NOMO-1 treated with dmso at 0.1 percent for 144 hours (cell line): ENCODE measurements at regions not wholly inside any gene's neighbourhood (a gene's known extent, or its start where the extent isn't known, plus 50 kb on each side); places are given as distances from the start of the nearest gene placed in this dataset.
"Not testable (repeated sequence)": the region's sequence is repeated elsewhere in the genome, so short reads cannot be mapped to it uniquely, and the experiment has no call there.

Experiments
- DNase-seq: peaks from one replicate; lab custom pipeline; 2025; ENCODE audit not compliant: unreplicated experiment; lab: John Stamatoyannopoulos, UW

DNA sequence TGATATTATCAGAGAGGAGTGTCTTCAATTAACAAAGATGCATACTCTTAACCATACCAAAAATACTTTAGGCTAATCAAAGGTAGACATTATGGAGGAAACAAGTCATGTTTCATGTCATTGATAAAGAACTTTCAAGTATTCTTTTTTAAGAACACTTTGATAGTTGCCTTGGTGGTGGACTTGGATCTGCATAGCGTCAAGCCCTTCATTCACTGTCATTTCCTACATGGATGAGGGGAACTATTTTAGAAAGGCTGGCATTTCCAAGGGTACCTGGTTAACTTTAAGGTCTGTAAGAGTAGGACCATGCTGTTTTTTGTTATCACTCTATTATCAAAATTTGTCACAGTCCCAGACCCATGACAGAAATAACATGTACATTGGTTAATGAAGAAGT, 622.5 kb downstream of the PKHD1 start:
- DNase-seq: no peak

DNA sequence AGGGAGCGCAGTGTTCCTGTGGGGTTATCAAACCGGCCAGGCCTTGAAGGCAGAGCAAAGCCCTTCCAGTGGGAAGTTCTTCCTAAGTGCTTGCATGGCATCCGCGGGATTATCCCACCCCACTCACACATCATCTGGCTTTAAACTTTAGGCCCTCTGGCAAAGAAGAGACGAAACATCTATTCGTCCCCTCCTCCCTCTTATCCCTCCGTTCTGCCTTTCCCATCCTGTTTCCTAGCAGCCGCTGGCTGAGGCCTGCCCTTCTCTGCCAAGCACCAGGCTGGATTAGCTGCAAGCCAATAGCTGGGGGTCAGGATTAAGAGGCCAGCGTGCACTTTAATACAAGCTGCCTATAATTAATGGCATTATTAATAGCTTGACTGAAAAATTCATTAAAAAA, 621.0 kb downstream of the PKHD1 start:
- no peak for DNase-seq

DNA sequence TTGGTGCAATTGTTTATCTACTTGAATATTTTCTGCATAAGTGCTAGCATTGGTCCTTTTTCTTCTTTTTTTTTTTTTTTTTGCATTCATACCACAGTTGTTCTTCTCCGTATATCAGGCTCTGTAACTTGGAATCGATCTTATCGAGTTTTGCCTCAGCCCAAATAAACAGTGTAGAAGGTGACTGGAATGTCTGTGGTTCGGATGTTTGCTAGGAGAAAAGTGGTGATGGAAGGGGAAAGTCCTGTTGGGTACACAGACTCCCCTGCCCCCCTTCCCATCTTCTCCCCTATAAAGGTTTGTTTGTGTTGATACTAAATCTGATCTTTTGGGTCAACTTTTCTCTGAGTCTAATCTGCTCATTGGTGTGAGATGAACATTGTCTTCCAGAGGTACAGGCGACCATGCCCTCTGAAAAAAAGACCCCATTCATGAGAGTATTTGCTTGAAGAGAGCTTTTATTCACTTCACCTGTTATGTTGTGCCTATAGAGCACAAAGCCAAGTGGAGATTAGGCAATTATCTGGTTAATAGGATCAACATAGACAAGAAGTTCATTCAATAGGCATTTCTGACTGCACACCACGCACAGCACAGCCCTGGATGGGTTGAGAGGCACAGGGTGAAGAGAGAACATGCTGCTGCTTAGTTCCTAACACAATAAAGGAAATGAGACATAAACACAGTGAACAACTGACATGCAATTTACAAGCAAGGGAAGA, 620.0 kb downstream of the PKHD1 start:
- DNase-seq: no peak

DNA sequence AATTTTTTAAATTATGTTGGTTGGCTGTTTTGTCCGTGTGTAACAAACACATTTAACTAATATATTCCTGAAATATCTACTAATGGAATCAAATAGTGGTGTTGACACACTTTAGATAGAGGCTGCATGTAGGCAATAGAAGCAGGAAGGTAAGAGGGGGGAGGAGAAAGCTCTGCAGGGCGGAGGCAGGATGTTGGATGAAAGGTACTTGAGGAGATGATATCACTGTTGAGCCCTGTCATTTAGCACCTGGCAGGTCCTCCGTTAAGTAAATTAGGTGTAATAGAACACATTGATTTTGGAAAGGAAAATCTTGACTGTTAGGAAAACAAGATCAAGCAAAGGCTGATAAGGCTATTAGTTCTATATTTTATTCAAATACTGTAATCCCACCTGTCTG, 618.7 kb downstream of the PKHD1 start:
- DNase-seq: no peak

DNA sequence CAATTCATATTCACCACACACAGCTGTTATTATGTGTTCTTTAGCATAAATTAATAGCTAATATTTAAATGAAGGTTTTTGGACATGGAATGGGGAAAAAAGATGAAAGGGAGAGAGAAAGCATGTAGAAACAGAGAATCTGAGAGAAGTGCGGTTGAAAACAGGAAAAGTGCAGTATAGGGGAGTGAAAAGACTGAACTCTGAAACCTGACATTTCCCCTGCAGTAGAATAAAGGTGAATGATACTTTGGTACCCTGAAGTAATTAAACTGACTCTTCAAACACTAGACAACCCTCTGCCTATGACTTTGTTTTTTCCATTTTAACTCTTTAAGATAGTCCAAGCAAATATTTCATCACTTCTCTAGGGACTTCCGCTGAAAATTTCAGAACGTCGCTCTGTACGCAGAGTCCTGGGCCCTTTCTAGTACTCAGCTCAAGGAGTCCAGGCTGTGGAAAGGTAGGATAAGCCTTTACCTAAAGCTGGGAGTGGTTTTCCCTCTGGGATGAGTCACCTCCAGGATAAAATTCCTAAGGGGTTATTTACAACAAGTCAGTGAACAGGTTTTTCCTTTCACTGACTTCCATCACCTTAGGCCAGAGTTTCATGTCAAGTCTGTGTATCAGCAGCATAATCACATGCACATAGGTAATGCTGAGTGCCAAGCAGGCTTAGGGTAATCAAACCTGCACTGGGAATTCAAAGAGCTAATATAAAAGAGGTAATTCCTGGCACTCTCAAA, 614.5 kb downstream of the PKHD1 start:
- no peak for DNase-seq

DNA sequence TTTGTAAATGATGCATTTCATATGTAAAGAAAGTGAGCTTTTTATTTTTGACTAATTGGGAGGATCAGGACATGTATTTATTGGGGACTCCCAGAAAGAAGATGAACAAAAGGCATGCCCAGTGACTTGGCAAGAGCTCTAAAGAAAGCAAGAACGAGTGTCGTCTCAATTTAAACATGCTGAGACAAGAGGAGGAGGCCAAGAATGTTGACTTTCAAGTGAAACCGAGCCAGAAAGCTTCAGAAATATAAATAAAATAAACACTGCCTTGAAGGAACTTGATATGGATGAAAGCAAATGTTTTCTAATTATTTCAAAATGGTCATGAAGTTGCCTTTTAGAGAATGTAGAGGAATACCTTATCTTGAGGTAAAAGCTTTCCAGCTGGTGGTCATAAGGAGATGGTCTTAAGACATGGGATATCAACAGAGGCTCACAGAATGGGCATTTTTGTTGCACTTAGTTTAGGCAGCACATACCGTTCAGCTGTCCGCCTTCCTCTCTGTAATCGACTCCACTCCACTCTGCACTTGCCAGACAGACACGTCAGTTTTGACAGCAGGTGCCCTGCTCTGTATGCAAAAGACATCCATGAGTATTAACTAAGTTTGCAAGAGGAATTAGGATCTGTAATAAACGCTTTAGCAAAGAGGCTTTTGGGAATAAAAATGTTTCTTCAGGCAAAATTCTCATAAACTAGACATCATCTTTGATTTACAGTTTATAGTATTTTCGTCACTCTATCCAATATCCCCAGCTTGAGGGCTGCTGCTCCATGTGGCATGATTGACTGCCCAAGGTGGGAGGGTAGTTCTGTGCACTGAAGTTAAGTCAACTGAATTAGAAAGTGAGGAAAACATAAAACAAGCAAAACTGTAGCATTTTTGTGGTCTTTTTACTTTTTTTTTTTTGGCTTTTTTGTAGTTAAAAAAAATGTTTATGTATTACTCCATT, 613.1 kb downstream of the PKHD1 start:
- DNase-seq: no peak

DNA sequence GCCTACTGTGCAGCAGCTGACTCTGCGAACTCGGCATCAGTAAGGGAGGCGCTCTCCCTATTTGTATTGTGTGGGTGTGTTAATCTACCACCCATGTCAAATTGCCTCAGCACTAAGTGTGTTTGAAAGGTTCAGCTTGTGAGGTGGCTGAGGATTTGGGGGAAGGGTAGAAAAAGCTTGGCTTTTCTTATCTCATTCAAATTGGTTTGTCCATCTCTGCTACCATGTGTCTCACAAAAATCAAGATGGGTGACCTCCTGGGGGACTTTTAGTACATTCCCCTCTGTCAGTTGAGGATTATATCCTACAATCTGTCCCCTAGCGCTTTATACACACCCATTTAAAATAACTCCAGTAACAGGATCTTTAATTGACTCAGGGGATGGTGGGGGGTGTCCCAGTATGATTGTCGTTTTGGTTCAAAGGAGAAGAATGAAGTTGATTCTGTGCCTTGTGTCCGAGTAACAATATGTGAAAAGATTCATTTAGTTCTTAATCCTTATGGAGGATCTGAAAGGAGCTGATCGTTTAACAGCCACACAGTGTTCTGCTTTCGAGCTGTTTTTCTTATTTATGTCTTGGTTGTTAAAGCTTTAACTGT, 609.6 kb downstream of the PKHD1 start:
- DNase-seq: no peak

DNA sequence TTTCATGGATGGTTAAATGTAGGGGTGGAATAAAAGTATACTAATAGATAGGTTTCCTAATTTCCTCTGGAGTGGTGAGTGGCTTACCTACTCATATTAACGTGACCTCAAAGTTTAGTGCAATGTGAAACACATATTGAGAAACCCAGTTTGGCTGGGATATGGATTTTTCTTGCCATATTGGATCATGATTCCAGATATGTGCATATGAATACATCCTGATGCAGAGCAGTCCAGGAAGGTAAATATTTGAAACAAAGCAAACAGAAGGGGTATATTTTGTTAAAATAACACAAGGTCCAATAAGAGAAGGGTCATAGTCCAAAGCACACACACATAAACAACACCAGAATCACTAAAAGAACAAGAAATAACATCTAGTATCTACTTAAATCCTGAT, 608.1 kb downstream of the PKHD1 start:
- no peak for DNase-seq

DNA sequence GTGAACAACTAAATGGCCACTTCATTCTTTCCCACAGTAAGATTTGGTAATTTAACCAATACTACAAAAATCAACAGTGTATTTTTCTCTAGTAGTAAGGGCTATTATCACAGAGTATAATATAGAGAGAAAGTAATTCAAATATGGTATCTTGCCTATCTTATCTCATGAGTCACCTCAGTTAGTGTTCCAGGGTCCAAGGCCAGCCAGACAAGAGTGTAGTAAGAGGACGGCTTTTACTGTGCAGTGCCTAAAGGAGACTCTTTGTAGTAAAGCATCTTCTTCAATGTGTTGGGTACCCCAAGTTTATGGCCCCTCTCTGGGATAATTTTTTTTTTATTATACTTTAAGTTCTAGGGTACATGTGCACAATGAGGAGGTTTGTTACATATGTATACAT, 607.4 kb downstream of the PKHD1 start:
- no peak for DNase-seq

DNA sequence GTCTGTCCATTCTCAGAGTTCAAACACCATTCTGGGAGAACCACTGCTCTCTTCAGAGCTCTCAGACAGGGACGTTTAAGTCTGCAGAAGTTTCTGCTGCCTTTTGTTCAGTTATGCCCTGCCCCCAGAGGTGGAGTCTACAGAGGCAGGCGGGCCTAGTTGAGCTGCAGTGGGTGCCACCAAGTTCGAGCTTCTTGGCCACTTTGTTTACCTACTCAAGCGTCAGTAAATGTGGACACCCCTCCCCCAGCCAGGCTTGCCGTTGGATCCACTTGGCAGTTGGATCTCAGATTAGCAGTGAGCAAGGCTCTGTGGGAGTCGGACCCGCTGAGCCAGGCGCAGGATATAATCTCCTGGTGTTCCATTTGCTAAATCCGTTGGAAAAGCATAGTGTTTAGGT, 601.5 kb downstream of the PKHD1 start:
- not testable (repeated sequence) for DNase-seq

DNA sequence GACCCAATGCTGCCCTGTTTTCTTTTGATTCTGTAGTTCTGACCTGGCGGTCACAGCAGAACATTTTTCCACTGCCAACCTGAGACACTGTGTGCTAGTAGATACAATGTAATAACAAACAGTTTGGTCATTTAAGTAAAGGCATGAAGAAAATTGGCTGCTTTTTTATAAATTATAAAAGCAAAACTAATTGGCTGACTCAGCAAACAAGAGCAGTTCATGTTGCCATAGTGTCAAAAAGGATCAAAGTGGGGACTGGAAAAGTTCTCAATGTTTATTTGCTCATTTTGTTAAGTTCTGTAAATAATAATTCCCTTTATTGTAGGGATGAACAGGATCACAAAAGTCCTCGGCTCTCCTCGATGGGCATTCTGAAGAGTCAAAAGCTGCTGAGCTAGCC, 599.5 kb downstream of the PKHD1 start:
- no peak for DNase-seq

DNA sequence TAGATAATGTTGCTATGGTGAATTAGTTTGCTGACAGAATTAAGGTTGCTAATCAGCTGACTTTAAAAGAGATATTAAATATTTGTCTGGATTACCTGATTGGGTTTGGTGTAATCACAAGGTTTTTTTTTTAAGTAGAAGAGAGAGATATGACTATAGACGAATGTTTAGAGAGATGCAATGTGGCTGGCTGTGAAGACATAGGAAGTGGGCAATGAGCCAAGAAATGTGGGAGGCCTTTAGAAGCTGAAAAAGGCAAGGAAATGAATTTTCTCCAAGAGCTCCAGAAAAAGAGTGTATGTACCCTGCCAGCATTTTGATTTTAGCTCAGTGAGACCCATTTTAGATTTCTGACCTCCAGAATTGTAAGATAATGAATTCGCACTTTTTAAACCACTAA, 598.3 kb downstream of the PKHD1 start:
- DNase-seq: no peak

DNA sequence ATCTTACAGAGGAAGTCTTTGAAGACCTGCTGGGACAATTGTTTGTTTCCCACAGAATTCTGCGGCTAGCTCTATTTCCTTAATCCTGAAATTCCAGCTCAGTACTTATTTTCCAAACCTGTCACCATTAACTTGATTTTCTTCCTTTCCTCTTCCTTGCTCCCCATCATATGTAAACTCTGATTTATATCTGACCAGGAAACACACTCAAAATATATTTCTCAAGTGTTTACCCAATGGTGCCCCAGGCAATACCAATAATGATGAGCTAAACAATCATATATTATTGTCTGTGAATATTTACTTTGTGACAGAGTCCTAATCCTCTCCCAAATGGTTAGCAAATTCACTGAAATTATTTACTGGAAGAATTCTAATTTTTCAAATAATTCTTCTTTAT, 597.3 kb downstream of the PKHD1 start:
- DNase-seq: no peak

DNA sequence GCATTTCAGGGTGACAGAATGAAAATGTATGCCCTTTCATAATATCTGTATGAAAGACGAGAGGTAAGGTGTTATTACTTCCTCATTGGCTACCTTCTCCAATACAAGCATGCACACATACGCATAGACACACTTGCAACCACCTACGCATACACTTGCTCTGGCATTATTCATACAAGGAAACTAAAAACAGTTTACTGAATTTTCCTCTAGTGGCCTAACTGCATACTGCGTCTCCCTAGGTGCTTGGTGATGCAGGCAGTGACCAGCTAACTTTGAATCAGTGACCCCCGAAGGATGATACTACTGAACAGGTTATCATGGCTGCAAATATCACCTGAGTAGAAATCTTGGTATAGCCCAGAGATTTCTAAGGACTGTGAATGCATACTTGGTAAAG, 593.1 kb downstream of the PKHD1 start:
- DNase-seq: no peak

DNA sequence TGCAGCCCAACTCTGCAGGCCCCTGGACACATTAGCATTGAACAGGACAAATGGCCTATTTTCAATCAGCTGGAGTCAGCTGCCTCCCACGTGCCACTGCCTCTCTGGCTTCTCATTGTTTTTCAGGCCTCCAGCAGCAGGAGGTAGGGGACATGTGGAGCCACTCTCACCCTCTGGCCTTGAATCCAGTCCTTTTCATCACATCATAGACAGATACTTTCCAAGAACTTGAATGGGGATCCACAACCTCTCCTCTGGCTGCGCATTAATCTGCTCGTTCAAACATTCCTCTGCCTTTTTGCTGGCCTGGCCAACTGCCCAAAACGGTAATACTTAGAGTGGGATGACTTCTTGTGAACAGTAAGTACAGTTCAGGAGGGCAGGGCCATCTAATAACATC, 592.3 kb downstream of the PKHD1 start:
- no peak for DNase-seq

DNA sequence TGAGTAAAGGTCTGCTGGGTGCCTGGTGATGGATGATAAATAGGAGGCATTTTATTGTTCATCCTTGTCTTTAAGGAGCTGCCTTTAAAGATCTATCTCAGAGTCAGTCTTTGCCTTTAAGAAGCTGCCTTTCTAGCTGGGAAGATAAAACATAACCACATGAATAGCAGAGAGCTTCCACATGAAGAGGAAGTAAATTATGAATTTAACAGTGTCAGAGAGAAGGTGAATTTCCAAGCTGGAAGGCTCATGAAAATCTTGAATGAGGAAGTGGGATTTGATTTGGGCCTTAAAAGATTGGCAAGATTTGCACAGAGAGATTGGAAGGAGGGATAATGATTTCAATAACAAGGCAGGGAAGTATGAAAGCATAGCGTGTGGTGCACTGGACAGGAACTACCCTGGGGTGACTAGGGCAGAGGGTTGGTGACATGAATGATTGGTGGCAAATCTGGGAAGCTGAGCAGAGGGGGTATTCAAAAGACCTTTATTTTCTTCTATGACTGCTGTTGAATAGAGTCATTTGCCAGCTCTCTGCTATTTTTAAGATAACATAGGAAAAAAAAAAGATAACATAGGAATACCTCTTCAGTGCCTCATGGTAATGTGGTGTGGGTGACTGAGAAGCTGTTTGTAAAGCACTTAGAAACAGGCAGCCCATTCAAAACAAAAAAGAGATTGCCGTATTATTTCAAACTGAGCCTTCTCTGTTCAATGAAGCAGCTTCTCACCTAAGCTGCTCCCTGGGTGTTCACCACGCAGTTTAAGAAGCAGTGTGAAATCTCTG, 591.6 kb downstream of the PKHD1 start:
- no peak for DNase-seq

DNA sequence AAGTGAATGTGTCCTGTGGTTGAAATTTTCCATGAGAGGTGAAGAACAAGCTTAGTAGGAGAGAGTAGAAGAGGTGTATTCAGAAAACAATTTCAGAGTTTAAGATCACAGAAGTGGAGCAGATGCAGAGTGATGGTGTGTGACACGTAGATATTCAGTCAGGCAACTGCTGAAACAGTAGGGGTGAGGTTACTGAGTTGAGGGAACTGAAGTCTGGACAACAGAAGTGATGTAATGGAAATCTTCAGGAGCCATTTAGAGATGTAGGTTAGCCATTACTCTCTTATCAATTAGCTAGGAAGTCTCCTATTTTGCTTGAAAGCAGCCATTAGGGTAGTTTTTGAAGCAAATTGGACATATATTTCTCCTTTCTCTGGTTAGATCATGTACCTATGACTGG, 584.4 kb downstream of the PKHD1 start:
- DNase-seq: no peak

DNA sequence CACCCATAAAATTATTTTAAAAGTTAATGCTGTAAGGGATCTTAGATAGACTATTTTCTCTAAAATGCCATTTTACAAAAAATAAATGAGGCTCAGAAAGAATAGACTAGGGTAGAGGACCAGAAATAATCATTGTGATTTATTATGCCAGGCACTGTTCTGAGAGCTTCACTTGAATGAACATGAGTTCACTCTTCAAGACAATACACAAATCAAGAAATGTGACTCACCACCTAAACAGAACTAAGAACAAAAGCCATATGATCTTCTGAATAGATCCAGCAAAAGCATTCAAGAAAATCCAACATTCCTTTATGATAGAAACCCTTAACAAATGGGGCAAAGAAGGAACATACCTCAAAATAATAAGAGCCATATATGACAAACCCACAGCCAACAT, 582.0 kb downstream of the PKHD1 start:
- DNase-seq: no peak

DNA sequence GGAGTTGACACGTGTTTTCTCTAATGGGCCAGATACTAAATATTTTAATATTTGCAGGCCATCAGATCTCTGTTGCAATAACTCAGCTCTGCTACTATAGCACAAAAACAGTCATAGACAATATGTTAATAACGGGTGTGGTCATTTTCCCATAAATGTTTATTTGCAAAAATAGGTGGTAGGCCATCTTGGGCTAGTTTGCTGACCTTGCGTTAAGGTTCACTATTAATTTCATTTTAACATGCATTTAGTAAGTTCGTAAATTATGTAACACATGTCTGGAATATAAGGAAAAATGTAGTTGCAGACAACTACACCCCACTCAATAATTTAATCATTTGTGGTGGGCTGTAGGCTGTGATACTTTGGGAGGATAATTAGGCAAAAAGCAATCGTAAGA, 577.8 kb downstream of the PKHD1 start:
- no peak for DNase-seq

DNA sequence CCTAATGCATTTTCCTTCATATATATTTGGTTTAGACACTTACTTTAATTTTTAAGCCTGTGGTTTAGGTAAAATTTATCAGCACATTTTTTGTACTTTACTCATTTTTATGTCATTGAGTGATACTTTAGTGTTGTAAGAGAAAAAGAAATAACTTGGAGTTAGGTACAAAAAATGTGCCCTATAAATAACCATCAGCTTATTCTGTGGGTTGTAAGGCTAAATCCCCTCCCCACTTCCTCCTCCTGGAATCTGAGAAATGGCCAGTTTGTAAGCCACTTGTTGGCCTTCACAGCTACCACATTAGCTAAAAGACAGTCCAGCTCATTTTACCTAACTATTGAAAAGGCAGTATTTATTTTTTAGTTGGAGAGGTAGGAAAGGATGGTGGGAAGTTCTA, 576.3 kb downstream of the PKHD1 start:
- DNase-seq: no peak
